Mucosa of descending colon (tissue), 3 donors: ENCODE measurements at regions not wholly inside any gene's neighbourhood (a gene's known extent, or its start where the extent isn't known, plus 50 kb on each side); places are given as distances from the start of the nearest gene placed in this dataset.

Experiments used
- ATAC-seq: fragments of 200-7000 bp; cut with Tn5 transposase; one replicate; pipeline ENCODE4 v1.9.1; 2020; ENCODE audit warnings: mild to moderate bottlenecking, moderate library complexity
- DNase-seq, 3 donors: peaks; one replicate each; pipeline ENCODE4 v3.0.0-alpha.2; 2020
- H3K36me3 ChIP-seq: fragments of 200-600 bp; one replicate; pipeline ENCODE4 v1.8.0; 2021; ENCODE audit warnings: low read depth, mild to moderate bottlenecking
- H3K4me1 ChIP-seq: fragments of 200-600 bp; one replicate; pipeline ENCODE4 v1.8.0; 2021; ENCODE audit warnings: low read depth, mild to moderate bottlenecking
- H3K4me3 ChIP-seq: fragments of 200-600 bp; one replicate; pipeline ENCODE4 v1.8.0; 2021; ENCODE audit warnings: mild to moderate bottlenecking
- H3K9me3 ChIP-seq: fragments of 200-600 bp; one replicate; pipeline ENCODE4 v1.8.0; 2021; ENCODE audit warnings: mild to moderate bottlenecking
- CTCF ChIP-seq: fragments of 200-600 bp; IDR thresholded peaks from one replicate; pipeline ENCODE4 v1.8.0; 2022; ENCODE audit warnings: antibody characterized with exemption, mild to moderate bottlenecking
- intact Hi-C, 2 donors: fragments of 100-400 bp; cut with DNase I in 1 of 2; cut with micrococcal nuclease in 1 of 2; formaldehyde crosslinking; loops; one replicate each; pipeline versions ENCODE4 v1.11.0 to v1.11.1; 2022; cut with DNase I, micrococcal nuclease
- donor health status: DM: no; HTN: no; CAD: no; lungs with moderate emphysema.
- donor health status: DM: no; HTN: no; CAD: no.
- donor health status: DM: no; HTN: yes; CAD: no.

GRCh38 chr7:26925768-26926167, 61.4 kb upstream of the SKAP2 start:
- DNase-seq: no peak
- Histone ChIP-seq H3K36me3 (no peaks in the 10 kb centered on the region), H3K4me1 (no peaks in the 10 kb centered on the region), H3K4me3 (no peak overlapping the region), H3K9me3 (no peaks in the 10 kb centered on the region)
- intact Hi-C loops: no loop called here
- no peak for TF ChIP-seq CTCF
- ATAC-seq: no peak

- ATAC-seq (no peak), DNase-seq (no peak)
- no peaks in the 10 kb centered on the region for H3K4me1 ChIP-seq
- no peak overlapping the region for H3K4me3 ChIP-seq
- H3K36me3 ChIP-seq: no peaks in the 10 kb centered on the region
- H3K9me3 ChIP-seq: no peaks in the 10 kb centered on the region
- intact Hi-C loops: no loop called here
- no peak for TF ChIP-seq CTCF
Measured at GRCh38 chr7:26924149-26924767, 59.9 kb upstream of the SKAP2 start.

GRCh38 chr7:26919906-26920493, 55.6 kb upstream of the SKAP2 start:
- no peak for DNase-seq
- Histone ChIP-seq H3K4me1 (no peaks in the 10 kb centered on the region), H3K4me3 (no peak overlapping the region), H3K36me3 (no peaks in the 10 kb centered on the region), H3K9me3 (no peaks in the 10 kb centered on the region)
- intact Hi-C loops: no loop called here
- ATAC-seq: no peak
- no peak for TF ChIP-seq CTCF

GRCh38 chr7:26918241-26918640, 53.9 kb upstream of the SKAP2 start:
- Histone ChIP-seq H3K4me1 (no peaks in the 10 kb centered on the region), H3K4me3 (no peak overlapping the region), H3K9me3 (no peaks in the 10 kb centered on the region), H3K36me3 (no peaks in the 10 kb centered on the region)
- TF ChIP-seq CTCF: no peak
- ATAC-seq (no peak), DNase-seq (no peak)
- intact Hi-C loops: no loop called here

- no peaks in the 10 kb centered on the region for H3K36me3 ChIP-seq
- DNase-seq (no peak), ATAC-seq (no peak)
- no peaks in the 10 kb centered on the region for H3K9me3 ChIP-seq
- no peak overlapping the region for H3K4me3 ChIP-seq
- TF ChIP-seq CTCF: no peak
- H3K4me1 ChIP-seq: no peaks in the 10 kb centered on the region
- intact Hi-C loops: no loop called here
Measured at GRCh38 chr7:26916779-26917320, 52.5 kb upstream of the SKAP2 start.
